Right atrium auricular region (tissue), 2 donors: ENCODE measurements at regions not wholly inside any gene's neighbourhood (a gene's known extent, or its start where the extent isn't known, plus 50 kb on each side); places are given as distances from the start of the nearest gene placed in this dataset.

Source experiments
- DNase-seq: peaks from one replicate; pipeline ENCODE4 v3.0.0-alpha.2; 2019; ENCODE audit warnings: low spot score
- H3K27ac ChIP-seq, 2 donors: fragments of 200-600 bp; sonication (generic); 1 replicate in 1 of 2; 2 replicates in 1 of 2; pipeline ENCODE4 v1.5.1; 2016 to 2019
- H3K27me3 ChIP-seq, 2 donors: fragments of 200-600 bp; sonication (generic); one replicate each; pipeline versions ENCODE4 v1.5.1 to v1.6.0; 2017 to 2019
- H3K36me3 ChIP-seq: fragments of 200-600 bp; sonication (generic); one replicate; pipeline ENCODE4 v1.5.1; 2016
- H3K4me1 ChIP-seq, 2 donors: fragments of 200-600 bp; sonication (generic); one replicate each; pipeline versions ENCODE4 v1.5.1 to v1.6.0; 2017 to 2019
- H3K4me3 ChIP-seq, 2 donors: fragments of 200-600 bp; sonication (generic); 1 replicate in 1 of 2; 2 replicates in 1 of 2; pipeline ENCODE4 v1.5.1; 2017 to 2019; ENCODE audit warnings: mild to moderate bottlenecking in 1 of 2, moderate library complexity in 1 of 2
- H3K9me3 ChIP-seq, 2 donors: fragments of 200-600 bp; sonication (generic); one replicate each; pipeline ENCODE4 v1.5.1; 2019
- TF ChIP-seq, protein P1 (sequence below), 2 donors: fragments of 200-600 bp; sonication (generic); IDR thresholded peaks; one replicate each; pipeline ENCODE4 v1.5.1; 2019; ENCODE audit warnings: antibody characterized with exemption in 2 of 2

DNA sequence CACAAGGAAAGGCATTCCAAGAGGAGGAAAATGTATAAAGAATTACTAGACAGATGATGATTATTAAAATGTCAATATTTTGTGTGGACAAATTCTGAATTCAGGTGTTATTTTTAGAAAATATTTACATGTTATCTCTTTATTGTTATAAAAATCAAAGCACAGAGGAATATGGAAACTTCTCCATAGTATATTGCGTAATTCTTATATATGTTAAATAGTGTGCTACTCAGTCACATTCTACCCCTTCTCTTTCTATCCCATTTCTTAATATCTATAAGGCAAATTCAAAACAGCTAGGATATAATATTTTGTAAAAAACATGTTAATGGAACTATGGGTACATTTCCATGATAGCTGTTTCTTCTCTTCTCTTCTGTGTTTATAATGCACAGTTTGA is 546.8 kb upstream of the FTMT start:
- Histone ChIP-seq H3K9me3 (no peaks in the 10 kb centered on the region), H3K36me3 (no peaks in the 10 kb centered on the region), H3K27ac (no peak overlapping the region), H3K4me3 (no peak overlapping the region), H3K4me1 (no peaks in the 10 kb centered on the region), H3K27me3 (no peaks in the 10 kb centered on the region)
- TF ChIP-seq, protein P1, sequence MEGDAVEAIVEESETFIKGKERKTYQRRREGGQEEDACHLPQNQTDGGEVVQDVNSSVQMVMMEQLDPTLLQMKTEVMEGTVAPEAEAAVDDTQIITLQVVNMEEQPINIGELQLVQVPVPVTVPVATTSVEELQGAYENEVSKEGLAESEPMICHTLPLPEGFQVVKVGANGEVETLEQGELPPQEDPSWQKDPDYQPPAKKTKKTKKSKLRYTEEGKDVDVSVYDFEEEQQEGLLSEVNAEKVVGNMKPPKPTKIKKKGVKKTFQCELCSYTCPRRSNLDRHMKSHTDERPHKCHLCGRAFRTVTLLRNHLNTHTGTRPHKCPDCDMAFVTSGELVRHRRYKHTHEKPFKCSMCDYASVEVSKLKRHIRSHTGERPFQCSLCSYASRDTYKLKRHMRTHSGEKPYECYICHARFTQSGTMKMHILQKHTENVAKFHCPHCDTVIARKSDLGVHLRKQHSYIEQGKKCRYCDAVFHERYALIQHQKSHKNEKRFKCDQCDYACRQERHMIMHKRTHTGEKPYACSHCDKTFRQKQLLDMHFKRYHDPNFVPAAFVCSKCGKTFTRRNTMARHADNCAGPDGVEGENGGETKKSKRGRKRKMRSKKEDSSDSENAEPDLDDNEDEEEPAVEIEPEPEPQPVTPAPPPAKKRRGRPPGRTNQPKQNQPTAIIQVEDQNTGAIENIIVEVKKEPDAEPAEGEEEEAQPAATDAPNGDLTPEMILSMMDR (IDR thresholded peaks at IDR 0.05): no peak
- DNase-seq: no peak

DNA sequence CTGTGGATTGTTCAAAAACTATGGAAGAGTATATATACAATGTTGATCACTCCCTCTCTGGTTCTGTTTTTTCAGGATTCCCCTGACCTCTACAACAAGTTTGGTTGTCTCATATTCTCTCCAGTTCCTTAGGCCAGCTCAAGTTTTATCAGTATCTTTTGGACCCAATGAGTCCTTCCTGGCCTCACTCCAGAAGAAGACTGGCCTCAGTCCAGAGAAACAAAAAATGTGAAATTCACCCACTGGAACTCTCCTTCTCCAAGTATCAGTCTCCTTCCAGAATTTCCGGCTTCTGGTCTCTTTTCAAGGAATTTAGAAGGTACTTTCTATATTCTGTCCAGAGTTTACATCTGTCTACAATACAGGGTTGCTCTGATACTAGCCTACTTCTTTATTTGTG is 537.8 kb upstream of the FTMT start:
- TF ChIP-seq, protein P1 (IDR thresholded peaks at IDR 0.05): no peak
- DNase-seq: no peak
- no peak overlapping the region for H3K4me3 ChIP-seq
- peaks cover 0 to 5% of the 10 kb centered on the region in 2 donors for H3K9me3 ChIP-seq
- no peaks in the 10 kb centered on the region for H3K4me1 ChIP-seq
- no peaks in the 10 kb centered on the region for H3K36me3 ChIP-seq
- no peaks in the 10 kb centered on the region for H3K27me3 ChIP-seq
- H3K27ac ChIP-seq: no peak overlapping the region

DNA sequence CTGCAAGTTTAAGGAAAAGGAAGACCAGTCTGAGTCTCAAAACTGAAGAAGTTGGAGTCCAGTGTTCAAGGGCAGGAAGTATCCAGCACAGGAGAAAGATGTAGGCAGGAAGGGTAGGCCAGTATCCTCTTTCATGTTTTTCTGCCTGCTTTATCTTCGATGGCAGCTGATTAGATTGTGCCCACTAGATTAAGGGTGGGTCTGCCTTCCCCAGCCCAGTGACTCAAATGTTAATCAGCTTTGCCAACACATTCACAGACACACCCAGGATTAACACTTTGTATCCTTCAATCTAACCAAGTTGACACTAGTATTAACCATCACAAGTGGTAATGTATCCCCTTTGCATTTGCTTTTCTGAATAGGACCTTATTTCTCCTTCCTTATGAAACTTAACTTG is 535.9 kb upstream of the FTMT start:
- no peaks in the 10 kb centered on the region for H3K36me3 ChIP-seq
- no peaks in the 10 kb centered on the region for H3K27me3 ChIP-seq
- H3K9me3 ChIP-seq: peaks cover 0 to 5% of the 10 kb centered on the region in 2 donors
- no peak for DNase-seq
- TF ChIP-seq, protein P1 (IDR thresholded peaks at IDR 0.05): no peak
- H3K27ac ChIP-seq: no peak overlapping the region
- H3K4me1 ChIP-seq: no peaks in the 10 kb centered on the region
- H3K4me3 ChIP-seq: no peak overlapping the region

DNA sequence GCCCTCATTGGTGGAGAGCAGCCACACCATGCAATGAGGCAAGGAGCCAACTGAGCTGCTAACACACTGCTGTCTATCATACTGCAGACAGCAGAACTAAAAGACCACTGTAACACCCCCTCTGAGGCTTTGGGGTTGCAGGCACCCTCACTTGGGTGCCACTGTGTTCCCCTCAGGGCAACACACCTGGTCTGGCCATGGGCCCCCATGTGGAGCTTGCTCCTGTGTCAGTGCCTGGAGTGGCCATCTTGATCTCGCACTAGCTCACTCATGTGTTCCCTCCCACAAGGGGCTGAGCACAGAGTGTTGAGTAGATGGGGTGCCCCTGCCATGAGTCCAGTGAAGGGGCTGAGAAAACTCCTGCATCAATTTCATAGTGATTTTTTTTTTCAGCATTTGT is 532.4 kb upstream of the FTMT start:
- TF ChIP-seq, protein P1 (IDR thresholded peaks at IDR 0.05): no peak
- Histone ChIP-seq H3K4me1 (no peaks in the 10 kb centered on the region), H3K4me3 (no peak overlapping the region), H3K9me3 (no peaks in the 10 kb centered on the region), H3K27ac (no peak overlapping the region), H3K27me3 (no peaks in the 10 kb centered on the region), H3K36me3 (no peaks in the 10 kb centered on the region)
- DNase-seq: no peak

DNA sequence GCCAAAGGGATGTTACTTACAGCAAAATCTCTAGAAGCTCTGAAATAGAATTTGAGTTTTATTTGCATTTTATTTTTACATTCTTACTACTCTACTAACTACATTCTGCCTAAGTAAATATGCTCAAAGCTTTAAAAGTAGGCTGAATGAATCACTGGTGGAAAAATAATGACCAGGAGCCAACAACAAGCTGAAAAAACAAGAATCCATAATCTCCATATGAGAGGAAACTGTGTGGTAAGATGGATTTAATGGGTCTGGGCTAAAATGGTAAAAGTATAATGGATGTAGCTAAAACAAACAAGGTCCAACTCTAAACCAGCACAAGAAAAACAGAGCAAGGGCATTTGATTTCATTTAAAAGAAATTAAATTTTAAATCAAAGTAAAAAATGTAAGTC is 525.8 kb upstream of the FTMT start:
- no peak overlapping the region for H3K27ac ChIP-seq
- no peak for DNase-seq
- H3K36me3 ChIP-seq: no peaks in the 10 kb centered on the region
- no peaks in the 10 kb centered on the region for H3K9me3 ChIP-seq
- H3K27me3 ChIP-seq: no peaks in the 10 kb centered on the region
- no peaks in the 10 kb centered on the region for H3K4me1 ChIP-seq
- H3K4me3 ChIP-seq: no peak overlapping the region
- TF ChIP-seq, protein P1 (IDR thresholded peaks at IDR 0.05): no peak

DNA sequence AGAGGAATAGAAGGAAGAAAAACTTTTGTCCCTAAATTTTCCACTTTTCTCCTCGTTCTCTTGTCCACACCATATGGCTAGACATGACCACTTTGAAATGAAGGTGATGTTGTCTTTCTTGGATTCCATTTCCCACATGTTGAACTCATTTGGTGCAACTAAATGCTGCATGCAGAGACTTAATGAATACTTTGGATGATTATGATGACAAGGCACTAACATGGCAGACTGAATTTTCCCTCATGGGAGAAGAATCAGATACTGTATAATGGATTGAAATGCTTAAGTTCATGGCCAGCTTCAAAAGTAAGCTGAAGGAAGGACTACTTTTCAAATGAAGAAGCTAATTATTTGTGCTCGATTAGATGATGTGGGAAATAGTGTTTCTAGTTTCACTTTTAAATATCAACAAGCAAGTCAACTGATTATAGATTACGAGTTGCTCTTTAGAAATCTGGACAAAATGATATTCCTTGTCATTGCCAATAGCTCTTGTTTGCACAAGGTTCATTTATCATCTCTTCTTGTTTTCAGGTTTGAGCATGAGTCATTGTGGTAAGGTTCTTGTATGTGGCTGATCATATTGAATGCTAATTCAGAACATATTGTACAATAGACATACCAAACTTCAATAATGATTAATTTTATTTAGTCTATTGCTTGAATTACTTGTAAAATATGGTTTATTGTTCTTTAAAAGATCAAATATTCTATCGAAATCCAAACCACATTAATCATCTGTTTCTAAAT is 501.3 kb upstream of the FTMT start:
- H3K36me3 ChIP-seq: no peaks in the 10 kb centered on the region
- H3K4me3 ChIP-seq: no peak overlapping the region
- no peaks in the 10 kb centered on the region for H3K9me3 ChIP-seq
- no peaks in the 10 kb centered on the region for H3K4me1 ChIP-seq
- TF ChIP-seq, protein P1 (IDR thresholded peaks at IDR 0.05): no peak
- H3K27me3 ChIP-seq: no peaks in the 10 kb centered on the region
- no peak overlapping the region for H3K27ac ChIP-seq
- DNase-seq: no peak
